Ovary (tissue), 3 donors: ENCODE measurements at regions not wholly inside any gene's neighbourhood (a gene's known extent, or its start where the extent isn't known, plus 50 kb on each side); places are given as distances from the start of the nearest gene placed in this dataset.

Experiments
- POLR2A ChIP-seq: fragments of 450-650 bp; IDR thresholded peaks from one replicate; pipeline ENCODE4 v1.6.1; 2017; ENCODE audit warnings: antibody characterized with exemption, mild to moderate bottlenecking, moderate library complexity
- TF ChIP-seq, protein P1 (sequence below), 3 donors: fragments of 450-650 bp in 2 of 3; fragments of 200-600 bp in 1 of 3; IDR thresholded peaks; one replicate each; pipeline versions ENCODE4 v1.5.1 to v1.8.0; 2016 to 2022; ENCODE audit warnings: antibody characterized with exemption in 3 of 3, mild to moderate bottlenecking in 1 of 3
- donor health status: DM: no; HTN: no; CAD: no.

DNA sequence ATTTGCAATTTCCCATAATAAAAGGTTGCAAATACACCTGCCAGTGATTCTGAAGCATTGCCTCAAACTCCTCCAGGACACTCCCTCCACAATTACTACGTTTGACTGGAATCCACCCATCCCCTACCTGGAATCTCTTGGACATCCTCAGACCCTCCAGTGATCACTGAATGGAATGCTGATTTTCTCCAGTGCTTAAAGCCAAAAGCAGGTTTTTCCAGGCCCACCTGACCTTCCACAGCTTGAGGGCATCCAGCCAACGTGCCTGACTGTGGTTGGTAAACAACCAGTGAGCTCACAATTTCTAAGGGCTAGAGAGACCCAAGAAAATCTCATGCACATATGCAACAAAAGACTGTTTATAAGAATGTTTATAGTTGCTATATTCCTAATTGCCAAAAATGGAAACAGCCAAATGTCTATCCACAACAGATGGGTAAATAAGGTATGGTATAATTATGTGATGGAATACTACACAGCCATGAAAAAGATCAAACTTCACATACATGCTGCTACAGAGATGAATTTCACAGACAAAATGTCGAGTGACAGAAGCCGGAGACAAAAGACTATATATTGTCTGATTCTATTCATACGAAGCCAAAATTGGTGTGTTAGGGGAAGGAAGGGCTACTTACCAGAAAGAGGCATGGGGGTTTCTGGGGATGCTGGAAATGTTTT is 147.1 kb upstream of the RREB1 start:
- TF ChIP-seq, protein P1, sequence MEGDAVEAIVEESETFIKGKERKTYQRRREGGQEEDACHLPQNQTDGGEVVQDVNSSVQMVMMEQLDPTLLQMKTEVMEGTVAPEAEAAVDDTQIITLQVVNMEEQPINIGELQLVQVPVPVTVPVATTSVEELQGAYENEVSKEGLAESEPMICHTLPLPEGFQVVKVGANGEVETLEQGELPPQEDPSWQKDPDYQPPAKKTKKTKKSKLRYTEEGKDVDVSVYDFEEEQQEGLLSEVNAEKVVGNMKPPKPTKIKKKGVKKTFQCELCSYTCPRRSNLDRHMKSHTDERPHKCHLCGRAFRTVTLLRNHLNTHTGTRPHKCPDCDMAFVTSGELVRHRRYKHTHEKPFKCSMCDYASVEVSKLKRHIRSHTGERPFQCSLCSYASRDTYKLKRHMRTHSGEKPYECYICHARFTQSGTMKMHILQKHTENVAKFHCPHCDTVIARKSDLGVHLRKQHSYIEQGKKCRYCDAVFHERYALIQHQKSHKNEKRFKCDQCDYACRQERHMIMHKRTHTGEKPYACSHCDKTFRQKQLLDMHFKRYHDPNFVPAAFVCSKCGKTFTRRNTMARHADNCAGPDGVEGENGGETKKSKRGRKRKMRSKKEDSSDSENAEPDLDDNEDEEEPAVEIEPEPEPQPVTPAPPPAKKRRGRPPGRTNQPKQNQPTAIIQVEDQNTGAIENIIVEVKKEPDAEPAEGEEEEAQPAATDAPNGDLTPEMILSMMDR (IDR thresholded peaks at IDR 0.05), result no peak
- no peak for TF ChIP-seq POLR2A
